ENCODE measurements at regions not wholly inside any gene's neighbourhood (a gene's known extent, or its start where the extent isn't known, plus 50 kb on each side); places are given as distances from the start of the nearest gene placed in this dataset.

DNA sequence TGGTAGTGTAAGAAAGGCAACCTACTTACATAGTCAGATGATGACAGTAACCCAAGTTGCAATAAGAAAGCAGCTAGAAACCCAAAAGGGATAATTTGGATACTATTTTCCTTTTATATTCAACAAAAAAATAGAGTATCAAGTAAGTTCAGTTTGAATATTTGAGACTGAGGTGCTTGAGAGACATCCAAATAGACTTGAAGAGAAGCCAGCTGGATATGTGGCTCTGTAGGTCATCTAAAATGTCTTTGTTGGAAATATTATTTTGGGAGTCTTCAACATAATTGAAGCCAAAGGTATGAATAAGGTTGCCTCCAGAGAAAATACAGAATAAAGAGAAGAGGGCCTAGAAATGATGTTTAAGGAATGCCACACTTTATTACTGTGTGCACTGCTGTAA is 438.2 kb upstream of the DIAPH2 start:
- no peak for TF ChIP-seq CTCF (conservative IDR thresholded peaks at IDR 0.05)
- H3K27ac ChIP-seq = no peak overlapping the region
